ENCODE measurements at regions not wholly inside any gene's neighbourhood (a gene's known extent, or its start where the extent isn't known, plus 50 kb on each side); places are given as distances from the start of the nearest gene placed in this dataset.

GRCh38 chr6:111928139-111928538, 54.9 kb upstream of the FYN start:
- no peak for TF ChIP-seq CTCF (conservative IDR thresholded peaks at IDR 0.05 in 1 of 2, IDR thresholded peaks at IDR 0.05 in 1 of 2; ENCODE audit: low read depth in 1 of 2, low read length in 2 of 2)
- TF ChIP-seq EZH2 (IDR thresholded peaks at IDR 0.05; ENCODE audit: low read length, missing control alignments), result no peak

All from fibroblast of lung (primary cell).